ENCODE measurements at regions not wholly inside any gene's neighbourhood (a gene's known extent, or its start where the extent isn't known, plus 50 kb on each side); places are given as distances from the start of the nearest gene placed in this dataset.

- DNase-seq (ENCODE audit: low spot score) = no peak
- 94% methylated on average over 4 of the region's 4 CpGs for WGBS
- H3K4me3 ChIP-seq = no peak overlapping the region
- TF ChIP-seq CTCF (IDR thresholded peaks at IDR 0.05) (no peak), POLR2AphosphoS5 (IDR thresholded peaks at IDR 0.05) (no peak), POLR2A (IDR thresholded peaks at IDR 0.05) (no peak)
- no peaks in the 10 kb centered on the region for H3K4me1 ChIP-seq (replicated peaks)
- H3K36me3 ChIP-seq = no peaks in the 10 kb centered on the region
- no peak overlapping the region for H3K27ac ChIP-seq
- intact Hi-C loops (cut with DNase I) = no loop called here
- no peaks in the 10 kb centered on the region for H3K9me3 ChIP-seq
- H3K27me3 ChIP-seq (replicated peaks; ENCODE audit: insufficient read depth) = no peaks in the 10 kb centered on the region
Observed at GRCh38 chr5:53350991-53351770, 129.2 kb upstream of the FST start.

GRCh38 chr5:53355316-53355715, 125.1 kb upstream of the FST start:
- TF ChIP-seq POLR2A (IDR thresholded peaks at IDR 0.05) (no peak), POLR2AphosphoS5 (IDR thresholded peaks at IDR 0.05) (no peak), CTCF (IDR thresholded peaks at IDR 0.05) (no peak)

GRCh38 chr5:53355931-53356330, 124.5 kb upstream of the FST start:
- Histone ChIP-seq H3K4me3 (no peak overlapping the region), H3K9me3 (no peaks in the 10 kb centered on the region), H3K27ac (no peak overlapping the region), H3K27me3 (replicated peaks; ENCODE audit: insufficient read depth) (no peaks in the 10 kb centered on the region), H3K36me3 (no peaks in the 10 kb centered on the region), H3K4me1 (replicated peaks) (no peaks in the 10 kb centered on the region)
- intact Hi-C loops (cut with DNase I) = no loop called here
- no peak for DNase-seq (ENCODE audit: low spot score)
- TF ChIP-seq CTCF (IDR thresholded peaks at IDR 0.05) (no peak), POLR2A (IDR thresholded peaks at IDR 0.05) (no peak), POLR2AphosphoS5 (IDR thresholded peaks at IDR 0.05) (no peak)
- WGBS = 77% methylated on average over 1 of the region's 1 CpG

More at GRCh38 chr5:53355316-53355715, 125.1 kb upstream of the FST start:
- intact Hi-C loops (cut with DNase I) = no loop called here
- H3K4me1 ChIP-seq (replicated peaks) = no peaks in the 10 kb centered on the region
- H3K27me3 ChIP-seq (replicated peaks; ENCODE audit: insufficient read depth) = no peaks in the 10 kb centered on the region
- DNase-seq (ENCODE audit: low spot score) = no peak
- no peak overlapping the region for H3K4me3 ChIP-seq
- no peaks in the 10 kb centered on the region for H3K36me3 ChIP-seq
- H3K9me3 ChIP-seq = no peaks in the 10 kb centered on the region
- WGBS = 20% methylated on average over 5 of the region's 5 CpGs
- H3K27ac ChIP-seq = no peak overlapping the region

- no peak for DNase-seq (ENCODE audit: low spot score)
- H3K4me1 ChIP-seq (replicated peaks) = no peaks in the 10 kb centered on the region
- no peaks in the 10 kb centered on the region for H3K9me3 ChIP-seq
- whole genome bisulfite sequencing = 97% methylated on average over 4 of the region's 4 CpGs
- H3K27ac ChIP-seq = no peak overlapping the region
- intact Hi-C loops (cut with DNase I) = no loop called here
- no peaks in the 10 kb centered on the region for H3K36me3 ChIP-seq
- TF ChIP-seq CTCF (IDR thresholded peaks at IDR 0.05) = no peak
- no peak for TF ChIP-seq POLR2AphosphoS5 (IDR thresholded peaks at IDR 0.05)
- TF ChIP-seq POLR2A (IDR thresholded peaks at IDR 0.05) = no peak
- H3K4me3 ChIP-seq = no peak overlapping the region
- no peaks in the 10 kb centered on the region for H3K27me3 ChIP-seq (replicated peaks; ENCODE audit: insufficient read depth)
Observed at GRCh38 chr5:53357439-53357838, 123.0 kb upstream of the FST start.

GRCh38 chr5:53358794-53359193, 121.6 kb upstream of the FST start:
- WGBS = 86% methylated on average over 2 of the region's 2 CpGs
- no peaks in the 10 kb centered on the region for H3K4me1 ChIP-seq (replicated peaks)
- H3K9me3 ChIP-seq = no peaks in the 10 kb centered on the region
- H3K4me3 ChIP-seq = no peak overlapping the region
- TF ChIP-seq CTCF (IDR thresholded peaks at IDR 0.05) (no peak), POLR2A (IDR thresholded peaks at IDR 0.05) (no peak), POLR2AphosphoS5 (IDR thresholded peaks at IDR 0.05) (no peak)
- no peaks in the 10 kb centered on the region for H3K27me3 ChIP-seq (replicated peaks; ENCODE audit: insufficient read depth)
- H3K27ac ChIP-seq = no peak overlapping the region
- DNase-seq (ENCODE audit: low spot score) = no peak
- intact Hi-C loops (cut with DNase I) = no loop called here
- no peaks in the 10 kb centered on the region for H3K36me3 ChIP-seq

All from prostate gland (tissue), 2 donors.